ENCODE measurements at regions not wholly inside any gene's neighbourhood (a gene's known extent, or its start where the extent isn't known, plus 50 kb on each side); places are given as distances from the start of the nearest gene placed in this dataset.

DNA sequence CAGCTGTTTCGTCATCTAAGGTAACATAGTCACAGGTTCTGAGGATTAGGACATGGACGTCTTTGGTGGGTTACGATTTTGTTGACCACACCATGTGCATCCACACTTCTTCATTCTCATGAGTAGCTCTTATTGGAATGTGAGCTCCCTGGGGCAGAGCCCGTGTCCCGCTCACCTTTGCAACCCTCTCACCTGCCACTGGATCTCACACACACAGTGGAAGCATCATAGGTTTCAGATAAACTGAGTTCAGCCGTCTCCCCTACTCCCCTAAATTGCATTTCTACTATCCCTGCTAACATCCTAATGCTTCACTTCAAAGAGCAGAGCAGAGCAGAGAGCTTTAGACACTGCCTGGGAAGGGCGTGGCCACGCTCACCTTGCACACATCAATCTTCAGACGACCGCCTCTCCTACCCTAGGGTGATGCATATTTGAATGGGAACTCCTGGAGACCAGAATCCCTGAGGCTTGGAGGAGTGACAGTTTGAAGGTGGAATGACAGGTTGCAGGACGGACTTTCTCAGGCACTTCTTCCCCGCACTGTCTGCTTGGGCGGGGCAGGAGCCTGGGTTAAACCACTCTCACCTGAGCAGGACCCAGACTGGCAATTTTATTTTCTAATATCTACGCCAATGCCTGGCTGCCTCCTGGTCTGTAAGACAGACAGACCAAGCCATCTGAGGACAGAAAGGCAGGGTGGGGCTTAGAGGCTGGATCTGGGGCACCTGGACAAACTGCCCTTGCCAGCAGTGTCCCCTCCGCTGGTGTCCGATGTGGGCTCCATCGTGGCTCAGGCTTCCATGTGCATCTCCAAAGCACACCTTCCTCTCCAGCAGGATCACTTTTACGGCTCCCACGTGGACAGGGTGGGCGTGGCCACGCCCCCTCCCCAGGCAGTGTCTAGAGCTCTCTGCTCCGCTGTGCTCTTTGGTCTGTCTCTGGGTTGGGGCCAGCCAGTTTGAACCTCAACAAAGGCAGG is 229.5 kb upstream of the COPS8 start:
- DNase-seq (ENCODE audit: low spot score), result no peak

DNA sequence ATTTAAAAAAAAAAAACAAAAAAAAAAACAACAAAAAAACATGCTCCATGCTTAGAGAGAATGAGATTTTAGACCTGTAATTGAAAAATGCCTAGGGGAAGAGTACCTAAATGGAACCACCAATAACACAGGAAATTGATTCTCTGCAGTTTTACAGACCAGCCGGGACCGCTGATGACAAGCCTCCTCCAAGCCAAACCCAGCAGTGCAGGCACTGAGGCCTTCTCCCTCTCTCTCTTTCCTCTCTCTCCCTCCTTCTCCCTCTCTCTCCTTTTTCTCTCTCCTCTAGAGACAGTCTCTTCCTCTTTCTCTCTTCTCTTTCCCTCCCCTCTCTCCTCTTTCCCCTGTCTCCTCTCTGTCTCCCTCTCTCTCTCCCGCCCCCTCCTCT is 228.8 kb upstream of the COPS8 start:
- DNase-seq (ENCODE audit: low spot score), result no peak

- DNase-seq (ENCODE audit: low spot score), result no peak
These were observed 228.4 kb upstream of the COPS8 start for GRCh38 chr2:236857246-236857645.

GRCh38 chr2:236857781-236858180 is 227.9 kb upstream of the COPS8 start:
- no peak for DNase-seq (ENCODE audit: low spot score)

GRCh38 chr2:236858661-236859060 is 227.0 kb upstream of the COPS8 start:
- DNase-seq (ENCODE audit: low spot score), result no peak

DNA sequence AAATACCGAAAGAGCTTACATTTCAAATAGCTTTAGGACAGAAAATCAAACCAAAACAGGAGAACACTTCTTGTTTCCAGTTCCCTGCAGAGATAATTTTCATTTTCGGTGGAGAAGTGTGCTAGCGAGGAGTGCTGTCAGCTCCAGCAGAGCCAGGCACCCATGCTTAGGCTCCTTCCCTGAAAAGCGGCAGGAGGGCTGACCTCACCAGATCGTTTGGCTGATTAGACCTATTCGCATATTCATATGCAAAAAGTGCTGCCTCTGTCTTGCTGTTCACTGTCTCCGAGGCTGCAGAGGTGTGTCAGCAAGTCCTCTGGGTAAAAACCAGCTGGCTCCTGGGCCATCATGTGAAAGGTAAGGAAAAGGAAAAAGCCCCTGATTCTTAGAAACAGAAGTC is 225.8 kb upstream of the COPS8 start:
- DNase-seq (ENCODE audit: low spot score), result no peak

DNA sequence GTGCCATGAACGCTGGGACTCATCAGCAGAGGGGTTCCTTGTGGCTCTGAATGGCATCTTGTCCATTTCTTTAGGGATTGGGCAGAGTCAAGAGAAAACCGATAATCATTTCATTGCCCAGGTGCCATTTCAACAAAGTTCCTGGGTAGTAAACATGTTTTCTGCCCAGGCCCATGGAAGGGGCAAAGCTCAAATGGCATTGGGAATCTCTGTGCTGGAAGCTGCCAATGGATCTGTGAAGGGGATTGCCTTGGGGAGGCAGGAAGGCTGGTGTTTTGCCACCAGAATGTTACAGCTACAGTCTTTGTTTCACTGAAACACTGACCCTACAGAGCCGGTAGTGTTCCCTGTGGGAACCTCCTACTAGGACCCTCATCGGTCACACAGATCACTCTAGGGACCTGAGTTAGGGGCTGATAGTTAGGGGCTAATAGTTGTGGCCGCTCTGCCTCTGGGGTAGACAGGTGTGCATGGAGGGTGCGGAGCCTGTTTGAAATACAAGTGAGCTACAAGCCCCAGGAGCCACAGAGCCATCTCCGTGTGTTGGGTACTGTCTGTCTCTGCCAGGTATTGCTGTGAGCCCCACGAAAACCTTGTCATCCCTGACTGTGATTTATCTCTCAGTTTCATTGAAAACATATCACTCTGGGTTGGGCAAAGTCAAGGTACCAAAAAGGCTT is 224.4 kb upstream of the COPS8 start:
- DNase-seq (ENCODE audit: low spot score), result no peak

GRCh38 chr2:236861944-236862343 is 223.7 kb upstream of the COPS8 start:
- DNase-seq (ENCODE audit: low spot score), result no peak

GRCh38 chr2:236862526-236862925 is 223.2 kb upstream of the COPS8 start:
- no peak for DNase-seq (ENCODE audit: low spot score)

DNA sequence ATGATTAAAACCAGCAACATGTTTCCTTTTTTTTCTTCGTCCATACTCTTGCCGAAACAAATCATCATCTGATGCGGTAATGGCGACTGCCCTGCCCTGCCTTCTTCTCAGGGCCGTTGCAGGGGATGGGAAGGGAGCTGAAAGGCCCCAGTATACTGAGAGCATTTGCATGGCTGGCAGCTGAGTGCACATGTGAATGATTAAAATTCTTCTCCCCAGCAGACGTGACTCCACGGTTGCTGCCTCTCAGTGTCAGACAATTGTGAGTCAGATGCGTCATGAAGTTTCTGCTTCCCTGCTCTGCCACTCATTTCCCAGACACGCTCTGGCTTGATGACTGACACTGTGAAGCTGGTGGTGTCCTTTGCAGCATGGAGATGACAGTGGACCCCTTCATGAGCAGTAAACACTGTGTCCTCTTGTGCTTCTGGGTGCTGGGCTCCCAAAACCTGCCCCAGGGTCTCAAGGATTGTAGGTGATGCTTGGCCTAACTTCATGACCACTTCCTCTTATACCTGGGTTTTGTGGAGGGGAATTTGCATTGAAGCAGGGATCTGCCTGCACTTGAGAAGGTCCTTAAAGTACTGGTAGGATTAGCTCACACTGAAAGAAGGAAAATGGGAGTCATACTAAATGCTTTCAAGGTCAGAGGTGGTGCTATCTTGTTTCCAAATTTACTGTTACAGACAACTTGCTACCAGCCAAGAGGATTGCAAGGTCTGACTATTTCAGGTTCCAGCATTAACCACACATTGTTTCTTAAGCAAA is 222.5 kb upstream of the COPS8 start:
- DNase-seq (ENCODE audit: low spot score), result no peak

DNA sequence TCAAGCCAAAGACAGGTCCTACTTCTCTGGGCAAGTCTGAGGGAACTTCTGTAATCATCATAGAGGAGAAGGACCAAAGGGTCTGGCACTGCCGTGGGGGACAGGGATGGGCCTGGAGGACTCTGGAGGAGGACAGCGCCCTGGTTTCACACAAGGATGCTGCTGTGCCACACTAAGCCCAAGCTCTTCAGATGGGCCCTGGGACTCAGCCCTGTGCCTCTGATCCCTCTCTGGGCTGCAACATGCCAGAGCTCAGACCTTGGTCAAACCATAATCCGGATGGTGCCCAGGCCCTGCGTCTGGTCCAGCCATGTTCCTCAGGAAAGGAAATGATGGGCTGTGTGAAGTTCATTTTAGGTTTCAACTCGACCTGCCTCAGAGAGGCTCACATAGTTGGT is 222.0 kb upstream of the COPS8 start:
- DNase-seq (ENCODE audit: low spot score), result no peak

- no peak for DNase-seq (ENCODE audit: low spot score)
These were observed 220.6 kb upstream of the COPS8 start for GRCh38 chr2:236865052-236865451.

DNA sequence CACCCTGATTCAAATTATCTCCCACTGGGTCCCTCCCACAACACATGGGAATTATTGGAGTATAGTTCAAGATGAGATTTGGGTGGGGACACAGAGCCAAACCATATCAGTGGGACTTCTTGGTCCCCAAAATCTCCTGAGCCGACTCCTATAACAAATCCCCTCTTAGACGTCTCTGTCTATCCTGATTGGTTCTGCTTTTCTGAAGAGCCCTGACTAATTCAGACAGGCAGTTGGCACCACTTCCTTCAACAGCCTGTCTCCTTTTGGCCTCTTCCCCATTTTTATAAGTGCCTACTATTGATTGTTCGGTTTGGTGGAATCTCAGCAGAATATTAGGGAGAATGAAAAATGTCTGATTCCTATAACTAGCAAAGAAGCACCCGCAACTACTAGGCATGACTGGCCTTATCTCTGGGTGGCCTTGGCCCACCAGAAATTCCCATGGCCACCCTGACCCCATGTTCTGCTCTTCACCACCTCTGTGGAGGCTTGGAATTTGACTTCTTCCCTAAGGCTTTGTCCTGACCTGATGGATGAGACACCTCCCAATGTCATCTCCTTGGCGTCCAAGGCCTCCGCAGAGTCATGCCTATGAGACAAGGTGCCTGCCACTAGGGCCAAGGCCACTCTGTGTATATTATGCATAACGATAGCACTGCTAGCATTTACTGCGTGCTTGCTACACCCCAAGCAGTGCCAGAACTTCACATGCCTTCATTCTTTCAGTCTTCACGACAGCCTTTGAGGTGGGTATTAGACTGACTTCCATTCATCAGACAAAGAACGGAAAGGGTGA is 218.9 kb upstream of the COPS8 start:
- DNase-seq (ENCODE audit: low spot score), result no peak

DNA sequence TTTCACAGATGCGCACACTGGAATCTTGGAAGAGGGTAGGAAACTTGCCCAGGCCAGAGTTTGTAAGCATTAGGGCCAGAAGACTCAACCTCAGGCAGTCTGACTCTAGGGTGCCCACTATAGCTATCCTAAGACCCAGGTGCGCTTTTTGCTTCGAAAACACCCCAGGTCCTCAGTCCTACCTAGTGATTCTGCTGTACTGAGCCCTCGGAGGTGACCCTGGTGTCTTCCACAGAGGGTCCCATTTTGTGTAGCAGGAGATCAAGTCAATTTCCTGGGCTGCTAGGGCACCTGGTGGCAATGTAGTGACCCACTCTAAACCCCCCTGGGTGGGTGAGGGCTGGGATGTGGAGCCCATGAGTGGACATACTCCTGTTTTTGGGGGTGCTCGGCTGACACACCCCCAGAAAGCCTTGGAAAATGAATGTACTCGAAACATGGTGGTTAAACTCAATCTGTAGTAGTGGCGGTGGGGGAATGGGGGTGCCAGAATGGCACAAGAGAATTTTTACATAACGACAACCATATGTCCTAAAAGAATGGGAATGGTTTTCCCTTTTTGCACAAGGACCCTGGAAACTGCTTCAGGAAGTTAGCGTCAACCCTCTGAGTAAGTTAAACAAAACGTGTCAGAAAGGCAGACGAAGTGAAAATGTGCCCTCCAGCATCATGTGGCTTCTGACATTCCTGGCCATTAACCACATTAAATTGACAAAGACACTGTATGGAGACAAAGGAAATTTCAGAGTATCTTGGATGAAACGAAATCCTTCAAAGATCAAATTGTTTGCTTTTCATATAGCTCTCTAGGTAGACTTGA is 218.0 kb upstream of the COPS8 start:
- DNase-seq (ENCODE audit: low spot score), result no peak

GRCh38 chr2:236870370-236870769 is 215.3 kb upstream of the COPS8 start:
- no peak for DNase-seq (ENCODE audit: low spot score)

GRCh38 chr2:236871500-236872001 is 214.1 kb upstream of the COPS8 start:
- DNase-seq (ENCODE audit: low spot score), result peak; percentile 99

GRCh38 chr2:236872015-236872414 is 213.7 kb upstream of the COPS8 start:
- no peak for DNase-seq (ENCODE audit: low spot score)

DNA sequence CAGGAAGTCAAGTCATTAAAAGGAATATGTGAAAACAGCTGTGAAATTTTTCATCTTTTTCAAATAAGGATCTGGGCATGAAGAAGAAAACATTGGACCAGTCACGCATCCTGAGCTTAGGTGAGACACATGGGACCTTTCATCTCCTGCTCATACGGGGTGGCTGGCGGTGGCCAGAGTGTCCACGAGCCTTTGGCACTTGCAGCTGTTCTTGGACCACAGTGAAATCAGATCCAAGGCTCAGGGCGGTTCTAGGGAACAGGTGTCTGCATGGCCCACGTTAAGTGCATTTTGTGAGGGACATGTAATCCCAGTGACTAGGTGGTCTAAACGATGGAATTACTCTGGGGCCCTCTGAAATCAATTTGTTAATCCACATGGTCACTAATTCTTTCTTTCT is 212.7 kb upstream of the COPS8 start:
- DNase-seq (ENCODE audit: low spot score), result no peak

DNA sequence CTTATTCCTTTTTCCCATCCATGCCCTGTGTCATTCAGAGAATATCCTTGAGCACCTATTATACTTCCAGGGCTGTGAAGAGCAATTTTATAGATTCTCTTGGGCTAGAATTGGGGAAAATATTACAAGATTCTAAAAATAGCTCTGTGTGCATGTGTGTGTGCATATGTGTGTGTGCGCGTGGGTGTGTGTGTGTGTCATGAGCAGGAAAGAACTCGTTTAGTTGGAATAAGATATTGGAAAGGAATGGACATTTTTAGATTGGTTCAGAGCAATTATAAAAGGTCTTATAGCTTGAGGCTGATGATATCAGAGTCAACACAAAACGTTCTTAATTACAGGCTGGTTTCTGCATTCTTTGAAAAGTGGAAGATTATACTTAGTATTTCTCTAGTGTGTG is 212.1 kb upstream of the COPS8 start:
- no peak for DNase-seq (ENCODE audit: low spot score)

DNA sequence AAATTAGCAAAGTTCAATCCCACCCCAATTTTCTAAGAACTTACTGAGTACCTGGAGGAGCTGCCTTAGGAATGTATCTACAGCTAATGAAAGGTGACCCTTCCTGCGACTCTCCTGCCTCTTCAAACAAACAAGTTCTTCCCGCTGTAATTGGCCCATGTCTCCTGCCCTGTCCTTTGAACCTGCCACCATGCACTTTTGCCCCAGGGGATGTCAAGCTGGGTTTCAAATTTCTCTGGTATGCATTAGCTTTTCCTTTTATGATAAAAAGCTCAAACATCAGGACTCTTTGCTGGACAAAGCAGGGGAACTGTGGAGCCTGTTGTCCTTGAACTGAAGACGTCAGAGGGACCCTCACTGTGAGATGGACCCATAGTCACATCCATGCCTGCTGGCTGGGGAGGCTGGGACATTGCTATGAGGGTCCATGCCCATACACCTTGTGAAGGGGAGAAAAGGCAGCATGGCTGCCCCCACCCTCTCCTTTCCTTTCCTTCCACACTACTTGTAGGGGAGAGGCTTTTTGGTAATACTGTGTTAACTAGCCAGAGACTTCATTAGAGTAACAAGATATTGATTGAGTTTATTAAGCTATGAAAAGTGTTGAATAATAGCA is 210.7 kb upstream of the COPS8 start:
- DNase-seq (ENCODE audit: low spot score), result no peak

All from kidney capillary endothelial cell (primary cell).